ENCODE measurements at regions not wholly inside any gene's neighbourhood (a gene's known extent, or its start where the extent isn't known, plus 50 kb on each side); places are given as distances from the start of the nearest gene placed in this dataset.
"Not testable (repeated sequence)": the region's sequence is repeated elsewhere in the genome, so short reads cannot be mapped to it uniquely, and the experiment has no call there.

DNA sequence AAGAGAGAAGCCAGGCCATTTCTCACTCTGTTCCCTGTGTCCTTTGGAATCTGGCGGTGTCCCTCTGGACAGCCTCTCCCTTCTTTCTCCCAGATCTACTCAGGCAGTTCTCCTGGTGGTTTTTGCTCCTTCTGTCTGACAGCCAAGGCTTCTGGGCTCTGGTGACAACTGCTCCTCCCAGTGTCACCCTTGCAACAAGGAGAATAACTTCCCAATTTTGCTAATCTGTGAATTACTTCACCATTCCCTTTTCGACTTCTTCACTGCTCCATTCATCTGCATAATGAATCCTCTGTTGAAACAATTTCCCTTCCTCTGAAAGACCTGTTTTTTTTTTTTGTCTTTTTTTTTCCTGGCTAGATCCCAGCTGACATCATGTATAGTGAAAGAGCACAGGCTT is 56.3 kb upstream of the PDE3B start:
- no peaks in the 10 kb centered on the region for H3K27me3 ChIP-seq (ENCODE audit: control insufficient read depth, insufficient read depth, low read length)
- H3K27ac ChIP-seq (ENCODE audit: low read depth, low read length), result no peak overlapping the region
- POLR2A ChIA-PET, result no interaction called here
- no peaks in the 10 kb centered on the region for H3K9me3 ChIP-seq (ENCODE audit: control insufficient read depth, insufficient read depth, low read length)
- TF ChIP-seq, protein P1, sequence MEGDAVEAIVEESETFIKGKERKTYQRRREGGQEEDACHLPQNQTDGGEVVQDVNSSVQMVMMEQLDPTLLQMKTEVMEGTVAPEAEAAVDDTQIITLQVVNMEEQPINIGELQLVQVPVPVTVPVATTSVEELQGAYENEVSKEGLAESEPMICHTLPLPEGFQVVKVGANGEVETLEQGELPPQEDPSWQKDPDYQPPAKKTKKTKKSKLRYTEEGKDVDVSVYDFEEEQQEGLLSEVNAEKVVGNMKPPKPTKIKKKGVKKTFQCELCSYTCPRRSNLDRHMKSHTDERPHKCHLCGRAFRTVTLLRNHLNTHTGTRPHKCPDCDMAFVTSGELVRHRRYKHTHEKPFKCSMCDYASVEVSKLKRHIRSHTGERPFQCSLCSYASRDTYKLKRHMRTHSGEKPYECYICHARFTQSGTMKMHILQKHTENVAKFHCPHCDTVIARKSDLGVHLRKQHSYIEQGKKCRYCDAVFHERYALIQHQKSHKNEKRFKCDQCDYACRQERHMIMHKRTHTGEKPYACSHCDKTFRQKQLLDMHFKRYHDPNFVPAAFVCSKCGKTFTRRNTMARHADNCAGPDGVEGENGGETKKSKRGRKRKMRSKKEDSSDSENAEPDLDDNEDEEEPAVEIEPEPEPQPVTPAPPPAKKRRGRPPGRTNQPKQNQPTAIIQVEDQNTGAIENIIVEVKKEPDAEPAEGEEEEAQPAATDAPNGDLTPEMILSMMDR (IDR thresholded peaks at IDR 0.05; ENCODE audit: low read depth, low read length), result no peak
- CTCF ChIA-PET, result no interaction called here
- no peak for DNase-seq (ENCODE audit: low read depth, low spot score)
- no peak overlapping the region for H3K4me3 ChIP-seq (ENCODE audit: low read depth, low read length)

DNA sequence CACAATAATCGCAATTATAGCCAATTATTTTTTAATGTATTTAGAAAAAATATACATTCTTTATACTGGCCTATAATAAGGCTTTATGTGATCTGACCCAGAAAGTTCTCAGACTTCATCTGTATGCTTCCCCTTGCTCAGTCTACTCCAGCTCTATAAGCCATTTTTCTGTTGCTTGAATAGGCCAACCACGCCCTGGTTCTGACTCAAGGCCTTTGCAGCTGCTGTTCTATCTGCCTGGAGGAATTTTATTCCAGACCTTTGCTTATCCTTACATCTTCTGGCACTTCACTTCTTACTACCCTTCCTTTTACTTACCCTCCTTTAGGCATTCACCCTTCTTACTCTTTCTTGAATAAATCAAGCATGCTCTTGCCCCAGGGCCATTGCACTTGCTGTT is 54.9 kb upstream of the PDE3B start:
- Histone ChIP-seq H3K27ac (ENCODE audit: low read depth, low read length) (no peak overlapping the region), H3K9me3 (ENCODE audit: control insufficient read depth, insufficient read depth, low read length) (no peaks in the 10 kb centered on the region), H3K4me3 (ENCODE audit: low read depth, low read length) (no peak overlapping the region), H3K27me3 (ENCODE audit: control insufficient read depth, insufficient read depth, low read length) (no peaks in the 10 kb centered on the region)
- CTCF ChIA-PET, result no interaction called here
- TF ChIP-seq, protein P1 (IDR thresholded peaks at IDR 0.05; ENCODE audit: low read depth, low read length), result no peak
- no peak for DNase-seq (ENCODE audit: low read depth, low spot score)
- POLR2A ChIA-PET, result no interaction called here

DNA sequence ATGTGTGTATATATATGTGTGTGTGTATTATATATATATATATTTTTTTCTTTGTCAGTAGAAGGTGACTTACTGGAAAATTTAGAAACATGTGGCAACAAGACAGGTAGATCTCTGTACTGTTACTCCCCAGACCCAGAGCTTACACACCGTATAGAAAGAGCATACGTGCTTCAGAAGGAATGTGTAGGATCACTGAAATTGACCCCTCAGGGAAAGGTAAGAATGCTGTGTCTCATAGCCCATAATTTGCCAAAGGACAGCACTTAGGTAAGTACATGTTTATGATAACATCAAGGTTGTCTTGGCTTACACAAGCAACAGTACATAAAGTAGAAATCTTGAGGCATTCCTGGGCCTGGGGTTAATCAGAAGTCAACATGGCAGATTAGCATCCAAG is 54.2 kb upstream of the PDE3B start:
- Histone ChIP-seq H3K9me3 (ENCODE audit: control insufficient read depth, insufficient read depth, low read length) (no peaks in the 10 kb centered on the region), H3K27me3 (ENCODE audit: control insufficient read depth, insufficient read depth, low read length) (no peaks in the 10 kb centered on the region), H3K4me3 (ENCODE audit: low read depth, low read length) (no peak overlapping the region), H3K27ac (ENCODE audit: low read depth, low read length) (no peak overlapping the region)
- TF ChIP-seq, protein P1 (IDR thresholded peaks at IDR 0.05; ENCODE audit: low read depth, low read length), result no peak
- CTCF ChIA-PET, result no interaction called here
- DNase-seq (ENCODE audit: low read depth, low spot score), result no peak
- POLR2A ChIA-PET, result no interaction called here

DNA sequence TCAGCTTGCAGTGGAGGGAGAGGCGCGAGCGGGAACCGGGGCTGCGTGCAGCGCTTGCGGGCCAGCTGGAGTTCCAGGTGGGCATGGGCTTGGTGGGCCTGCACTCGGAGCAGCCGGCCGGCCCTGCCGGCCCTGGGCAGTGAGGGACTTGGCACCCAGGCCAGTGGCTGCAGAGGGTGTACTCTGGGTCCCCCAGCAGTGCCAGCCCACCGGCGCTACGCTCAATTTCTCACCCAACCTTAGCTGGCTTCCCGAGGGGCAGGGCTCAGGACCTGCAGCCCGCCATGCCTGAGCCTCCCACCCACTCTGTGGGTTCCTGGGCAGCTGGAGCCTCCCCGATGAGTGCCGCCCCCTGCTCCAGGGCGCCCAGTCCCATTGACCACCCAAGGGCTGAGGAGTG is 52.6 kb upstream of the PDE3B start:
- POLR2A ChIA-PET; H3K4me3 ChIP-seq (ENCODE audit: low read depth, low read length); DNase-seq (ENCODE audit: low read depth, low spot score); H3K27ac ChIP-seq (ENCODE audit: low read depth, low read length); H3K27me3 ChIP-seq (ENCODE audit: control insufficient read depth, insufficient read depth, low read length); H3K9me3 ChIP-seq (ENCODE audit: control insufficient read depth, insufficient read depth, low read length); CTCF ChIA-PET: not testable (repeated sequence)

DNA sequence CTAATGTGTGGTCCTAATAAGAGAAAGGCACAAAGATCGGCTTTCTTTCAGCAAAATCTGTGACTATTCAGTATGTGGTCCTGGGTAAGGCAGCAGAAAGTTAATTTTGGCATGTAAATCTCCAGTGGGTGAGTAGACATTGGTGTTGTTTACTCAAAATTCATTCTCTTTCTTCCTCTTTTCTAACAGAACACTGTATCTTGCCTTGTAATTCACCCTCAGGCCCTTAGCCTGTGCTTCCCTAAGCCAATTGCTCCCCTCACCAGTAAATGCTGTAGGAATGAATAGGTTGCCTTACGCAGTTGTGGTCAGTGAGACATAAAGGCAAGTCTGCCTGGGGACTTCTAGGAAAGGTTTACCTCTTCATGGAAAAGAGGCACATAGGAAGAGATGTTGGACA is 49.9 kb upstream of the PDE3B start:
- H3K27ac ChIP-seq (ENCODE audit: low read depth, low read length), result no peak overlapping the region
- DNase-seq (ENCODE audit: low read depth, low spot score), result no peak
- no peak overlapping the region for H3K4me3 ChIP-seq (ENCODE audit: low read depth, low read length)
- H3K27me3 ChIP-seq (ENCODE audit: control insufficient read depth, insufficient read depth, low read length), result no peaks in the 10 kb centered on the region
- CTCF ChIA-PET, result no interaction called here
- POLR2A ChIA-PET, result no interaction called here
- TF ChIP-seq, protein P1 (IDR thresholded peaks at IDR 0.05; ENCODE audit: low read depth, low read length), result no peak
- H3K9me3 ChIP-seq (ENCODE audit: control insufficient read depth, insufficient read depth, low read length), result no peaks in the 10 kb centered on the region

Data from AG04450 (cell line).